ENCODE measurements at regions not wholly inside any gene's neighbourhood (a gene's known extent, or its start where the extent isn't known, plus 50 kb on each side); places are given as distances from the start of the nearest gene placed in this dataset.

DNA sequence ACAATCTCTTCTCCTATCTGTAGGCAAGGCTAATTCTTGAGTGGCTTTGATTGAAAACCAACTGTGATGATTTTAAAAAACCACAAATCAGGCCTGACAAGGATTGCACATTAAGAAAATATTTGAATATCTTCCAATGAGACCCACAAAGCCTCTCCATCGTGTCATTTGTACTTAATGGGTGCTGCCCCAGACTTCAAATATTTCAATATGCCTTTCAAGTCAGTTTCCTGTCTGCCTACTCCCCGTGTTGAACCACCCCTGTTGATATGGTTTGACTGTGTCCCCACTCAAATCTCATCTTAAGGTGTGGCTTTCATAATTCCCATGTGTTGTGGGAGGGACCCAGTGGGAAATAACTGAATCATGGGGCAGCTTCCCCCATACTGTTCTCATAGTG is 159.7 kb upstream of the EGLN3 start:
- H3K36me3 ChIP-seq: no peaks in the 10 kb centered on the region
- H3K27ac ChIP-seq: no peak overlapping the region
- H3K9me3 ChIP-seq: no peaks in the 10 kb centered on the region
- no peak for ATAC-seq
- no peak overlapping the region for H3K4me3 ChIP-seq
- intact Hi-C loops (cut with DNase I): no loop called here
- peaks cover 5% of the 10 kb centered on the region for H3K27me3 ChIP-seq (ENCODE audit: low read depth)
- DNase-seq: no peak
- H3K4me1 ChIP-seq: no peaks in the 10 kb centered on the region
- TF ChIP-seq, protein P1, sequence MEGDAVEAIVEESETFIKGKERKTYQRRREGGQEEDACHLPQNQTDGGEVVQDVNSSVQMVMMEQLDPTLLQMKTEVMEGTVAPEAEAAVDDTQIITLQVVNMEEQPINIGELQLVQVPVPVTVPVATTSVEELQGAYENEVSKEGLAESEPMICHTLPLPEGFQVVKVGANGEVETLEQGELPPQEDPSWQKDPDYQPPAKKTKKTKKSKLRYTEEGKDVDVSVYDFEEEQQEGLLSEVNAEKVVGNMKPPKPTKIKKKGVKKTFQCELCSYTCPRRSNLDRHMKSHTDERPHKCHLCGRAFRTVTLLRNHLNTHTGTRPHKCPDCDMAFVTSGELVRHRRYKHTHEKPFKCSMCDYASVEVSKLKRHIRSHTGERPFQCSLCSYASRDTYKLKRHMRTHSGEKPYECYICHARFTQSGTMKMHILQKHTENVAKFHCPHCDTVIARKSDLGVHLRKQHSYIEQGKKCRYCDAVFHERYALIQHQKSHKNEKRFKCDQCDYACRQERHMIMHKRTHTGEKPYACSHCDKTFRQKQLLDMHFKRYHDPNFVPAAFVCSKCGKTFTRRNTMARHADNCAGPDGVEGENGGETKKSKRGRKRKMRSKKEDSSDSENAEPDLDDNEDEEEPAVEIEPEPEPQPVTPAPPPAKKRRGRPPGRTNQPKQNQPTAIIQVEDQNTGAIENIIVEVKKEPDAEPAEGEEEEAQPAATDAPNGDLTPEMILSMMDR (IDR thresholded peaks at IDR 0.05): no peak

DNA sequence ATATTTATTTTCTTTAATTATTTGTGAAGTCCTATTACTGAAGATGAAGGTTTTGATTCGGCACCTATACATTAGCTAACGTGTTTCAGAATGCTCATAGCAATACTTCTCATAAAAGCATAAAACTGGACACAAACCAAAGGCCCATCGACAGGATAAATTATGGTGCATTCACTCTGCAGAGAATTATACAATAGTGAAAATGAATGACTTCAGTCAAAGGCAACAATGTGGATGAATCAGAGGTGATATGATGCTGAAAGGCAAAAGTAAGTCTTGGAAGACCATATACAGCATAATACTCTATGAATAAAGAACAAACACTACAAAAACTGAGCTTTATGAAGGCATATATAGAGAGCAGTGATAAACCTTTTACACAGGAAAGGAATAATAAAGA is 156.6 kb upstream of the EGLN3 start:
- H3K4me3 ChIP-seq: no peak overlapping the region
- no peak overlapping the region for H3K27ac ChIP-seq
- intact Hi-C loops (cut with DNase I): no loop called here
- TF ChIP-seq, protein P1 (IDR thresholded peaks at IDR 0.05): no peak
- ATAC-seq (no peak), DNase-seq (no peak)
- H3K9me3 ChIP-seq: no peaks in the 10 kb centered on the region
- H3K27me3 ChIP-seq (ENCODE audit: low read depth): no peaks in the 10 kb centered on the region
- no peaks in the 10 kb centered on the region for H3K36me3 ChIP-seq
- no peaks in the 10 kb centered on the region for H3K4me1 ChIP-seq

DNA sequence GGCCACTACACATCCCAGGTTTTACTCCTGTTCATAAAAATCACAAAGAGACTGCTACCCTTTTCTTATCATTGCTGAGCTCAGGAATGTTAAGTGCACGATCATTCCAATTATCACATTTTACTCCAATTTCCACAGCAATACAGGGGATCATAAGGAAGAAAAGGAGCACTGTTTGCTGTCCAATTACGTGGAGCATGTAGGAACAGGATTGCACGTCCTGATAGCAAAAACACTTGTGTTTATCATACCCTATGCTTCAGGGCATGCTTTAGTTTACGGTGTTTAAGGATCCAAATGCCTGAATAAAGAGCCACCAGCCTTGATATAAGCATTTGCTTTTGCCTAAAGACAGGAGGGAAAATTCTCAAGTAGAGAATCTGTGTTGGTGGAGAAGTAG is 155.4 kb upstream of the EGLN3 start:
- no peaks in the 10 kb centered on the region for H3K9me3 ChIP-seq
- no peak for DNase-seq
- H3K4me3 ChIP-seq: no peak overlapping the region
- H3K27me3 ChIP-seq (ENCODE audit: low read depth): no peaks in the 10 kb centered on the region
- no peak overlapping the region for H3K27ac ChIP-seq
- no peaks in the 10 kb centered on the region for H3K36me3 ChIP-seq
- intact Hi-C loops (cut with DNase I): no loop called here
- TF ChIP-seq, protein P1 (IDR thresholded peaks at IDR 0.05): no peak
- H3K4me1 ChIP-seq: no peaks in the 10 kb centered on the region
- no peak for ATAC-seq

DNA sequence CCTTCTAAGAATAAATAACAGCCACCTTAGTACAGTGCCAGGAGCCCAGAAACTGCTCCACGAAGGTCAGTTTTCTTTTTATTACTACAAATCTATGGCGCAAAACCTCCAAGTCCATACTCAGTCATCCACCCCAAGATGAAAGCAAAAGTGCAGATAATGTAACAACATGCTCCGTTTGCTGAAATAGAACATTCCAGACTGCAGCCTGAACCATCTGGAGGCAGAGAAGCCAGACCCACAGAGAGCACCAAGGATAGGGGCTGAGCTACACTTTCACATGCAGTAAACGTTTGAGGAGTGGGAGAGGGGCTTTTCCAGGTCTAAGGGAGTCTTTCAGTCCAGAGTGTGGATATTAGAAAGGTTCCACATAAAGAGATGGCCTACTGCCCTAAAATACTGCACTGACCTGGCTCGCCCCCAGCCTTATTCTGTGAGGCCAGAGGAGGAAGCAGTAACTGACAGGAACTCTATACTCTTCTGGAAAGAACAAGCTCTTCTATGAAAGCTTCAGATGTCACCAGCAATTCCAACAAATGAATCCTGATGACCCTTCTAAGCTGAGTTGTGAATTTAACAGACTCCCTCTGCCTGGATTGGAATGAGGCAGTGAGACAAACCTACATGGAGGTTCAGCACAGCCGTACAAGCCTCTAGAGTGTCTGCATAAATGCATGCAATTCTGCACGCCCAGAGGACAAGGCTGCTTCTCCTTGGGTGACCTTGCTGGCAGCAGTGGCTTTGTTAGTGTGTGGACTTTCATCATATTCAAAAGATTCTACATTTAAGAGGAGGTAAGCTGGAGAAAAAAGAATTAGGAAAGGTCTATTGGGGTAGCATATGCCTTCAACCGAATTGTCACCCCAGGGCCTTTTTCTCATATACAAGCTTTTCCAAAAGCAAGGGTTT is 153.9 kb upstream of the EGLN3 start:
- TF ChIP-seq, protein P1 (IDR thresholded peaks at IDR 0.05): no peak
- Histone ChIP-seq H3K36me3 (no peaks in the 10 kb centered on the region), H3K4me1 (no peaks in the 10 kb centered on the region), H3K4me3 (no peak overlapping the region), H3K27ac (no peak overlapping the region), H3K27me3 (ENCODE audit: low read depth) (no peaks in the 10 kb centered on the region), H3K9me3 (no peaks in the 10 kb centered on the region)
- DNase-seq (no peak), ATAC-seq (no peak)
- intact Hi-C loops (cut with DNase I): no loop called here

DNA sequence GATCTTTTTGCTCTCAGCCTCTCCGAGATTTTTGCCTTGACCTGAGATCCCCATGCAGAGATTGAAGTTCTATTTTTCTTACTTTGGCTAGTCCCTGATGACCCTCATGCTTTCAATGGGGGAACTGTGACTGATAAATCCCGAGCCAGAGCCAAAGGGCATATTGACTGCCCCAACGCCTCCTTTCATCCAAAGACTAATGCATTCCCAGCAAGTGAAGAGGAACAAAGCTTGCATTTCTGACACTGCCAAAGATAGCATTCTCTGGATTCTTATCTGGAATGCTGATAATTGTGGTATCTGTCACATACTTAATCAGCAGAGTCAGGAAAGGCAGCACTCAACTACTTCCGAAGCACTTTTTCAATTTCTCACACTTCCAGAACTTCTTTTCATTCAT is 152.3 kb upstream of the EGLN3 start:
- no peaks in the 10 kb centered on the region for H3K36me3 ChIP-seq
- no peaks in the 10 kb centered on the region for H3K9me3 ChIP-seq
- DNase-seq: no peak
- ATAC-seq: no peak
- H3K27me3 ChIP-seq (ENCODE audit: low read depth): no peaks in the 10 kb centered on the region
- intact Hi-C loops (cut with DNase I): no loop called here
- no peak overlapping the region for H3K4me3 ChIP-seq
- H3K4me1 ChIP-seq: no peaks in the 10 kb centered on the region
- TF ChIP-seq, protein P1 (IDR thresholded peaks at IDR 0.05): no peak
- no peak overlapping the region for H3K27ac ChIP-seq

Measured in lower lobe of right lung (tissue), 2 donors.